ENCODE measurements at regions not wholly inside any gene's neighbourhood (a gene's known extent, or its start where the extent isn't known, plus 50 kb on each side); places are given as distances from the start of the nearest gene placed in this dataset.

GRCh38 chr1:105000793-105001192, 1251.1 kb downstream of the AMY1C start:
- no CpG with 5 or more reads among the region's 3 CpGs for WGBS (ENCODE audit: extremely low coverage, insufficient read length, low lambda C conversion rate)
- Histone ChIP-seq H3K4ac (ENCODE audit: low read depth, low read length) (no peak overlapping the region), H4K8ac (replicated peaks; ENCODE audit: insufficient read length, low read depth, low read length) (no peak overlapping the region), H3K18ac (ENCODE audit: insufficient read length, low read depth, low read length) (no peak overlapping the region), H3K27me3 (ENCODE audit: insufficient read depth, low read length) (no peaks in the 10 kb centered on the region), H3K9me3 (ENCODE audit: control insufficient read depth, low read depth, low read length) (no peaks in the 10 kb centered on the region), H3K27ac (ENCODE audit: insufficient read length, low read depth, low read length) (no peak overlapping the region), H4K5ac (ENCODE audit: insufficient read length, low read depth, low read length) (no peak overlapping the region), H2AFZ (ENCODE audit: low read length) (no peak overlapping the region), H3K4me1 (ENCODE audit: insufficient read depth, low read length) (no peaks in the 10 kb centered on the region), H3K4me2 (ENCODE audit: insufficient read depth, insufficient read length, low read length) (no peak overlapping the region), H2BK5ac (ENCODE audit: insufficient read length, low read length) (no peak overlapping the region), H3K79me2 (ENCODE audit: insufficient read depth, low read length) (no peaks in the 10 kb centered on the region), H3K23me2 (ENCODE audit: insufficient read length, low read depth, low read length, poor library complexity, severe bottlenecking) (no peaks in the 10 kb centered on the region), H3K56ac (ENCODE audit: insufficient read length, low read depth, low read length) (no peak overlapping the region), H4K20me1 (ENCODE audit: control insufficient read depth, insufficient read depth, insufficient read length) (no peaks in the 10 kb centered on the region), H2BK15ac (ENCODE audit: low read depth, low read length) (no peak overlapping the region), H2BK120ac (ENCODE audit: low read depth, low read length, poor library complexity, severe bottlenecking) (no peak overlapping the region), H2BK20ac (ENCODE audit: low read depth, low read length, poor library complexity, severe bottlenecking) (no peak overlapping the region), H3K14ac (ENCODE audit: insufficient read depth, low read length) (no peak overlapping the region), H4K91ac (ENCODE audit: insufficient read length, low read depth, low read length) (no peak overlapping the region), H3K9ac (ENCODE audit: extremely low read depth, insufficient read length, low read length) (no peak overlapping the region), H3K23ac (ENCODE audit: insufficient read length, low read depth, low read length) (no peak overlapping the region), H2BK12ac (ENCODE audit: insufficient read length, low read depth, low read length) (no peak overlapping the region), H3T11ph (ENCODE audit: low read length) (no peak overlapping the region), H3K79me1 (ENCODE audit: insufficient read depth, low read depth, low read length, poor library complexity, severe bottlenecking) (no peaks in the 10 kb centered on the region), H2AK5ac (ENCODE audit: insufficient read length, low read length) (no peak overlapping the region)
- Mint-ChIP-seq H3K27ac (no peak overlapping the region), H3K9me3 (peaks cover 0 to 2% of the 10 kb centered on the region in 2 experiments; a peak in 1 of 5 replicates), H3K36me3 (ENCODE audit: insufficient read depth in 1 of 3, low read depth in 3 of 3) (no peaks in the 10 kb centered on the region), H3K4me1 (no peaks in the 10 kb centered on the region), H3K27me3 (ENCODE audit: low read depth) (no peaks in the 10 kb centered on the region), H3K4me3 (no peak overlapping the region)
- DNase-seq: no peak
- TF ChIP-seq CTCF (conservative IDR thresholded peaks at IDR 0.05): no peak

Measured in H9 (cell line).